GM12878 (cell line): ENCODE measurements at regions not wholly inside any gene's neighbourhood (a gene's known extent, or its start where the extent isn't known, plus 50 kb on each side); places are given as distances from the start of the nearest gene placed in this dataset.

Source experiments
- ATAC-seq: fragments of 200-7000 bp; cut with Tn5 transposase; 3 replicates; pipeline ENCODE4 v1.9.1; 2020; ENCODE audit warnings: mild to moderate bottlenecking, moderate library complexity
- BruUV-seq: library from RNA; stranded (reverse); fragments of 400-500 nt; replicated peaks from 2 replicates; lab custom pipeline; 2021; lab: Mats Ljungman, UMichigan
- CTCF ChIA-PET: fragments of 300-600 bp; sonication (Branson Sonifier 250); formaldehyde crosslinking; extraction: SDS; loops from one replicate; lab custom pipeline; 2021; ENCODE audit warnings: inconsistent platforms; lab: Yijun Ruan, JAX
- POLR2A ChIA-PET: fragments of 350-600 bp; formaldehyde crosslinking; extraction: SDS; loops from one replicate; lab custom pipeline; 2021; ENCODE audit warnings: inconsistent platforms; lab: Charles Lee
- RAD21 ChIA-PET: fragments of 300-600 bp; sonication (Branson Sonifier 250); formaldehyde crosslinking; loops from one replicate; lab custom pipeline; 2023; ENCODE audit warnings: antibody characterized with exemption; ENCODE audit not compliant: unreplicated experiment; lab: Charles Lee
- SMC1A ChIA-PET: fragments of 300-600 bp; sonication (Branson Sonifier 250); formaldehyde crosslinking; loops from one replicate; lab custom pipeline; 2023; ENCODE audit not compliant: unreplicated experiment, uncharacterized antibody; lab: Charles Lee
- DNase-seq: peaks from one replicate; pipeline ENCODE4 v3.0.0-alpha.2; 2011; ENCODE audit warnings: low read depth, low spot score
- FAIRE-seq: peaks from 3 replicates; lab custom pipeline; 2011; peaks lifted over from hg19 to GRCh38; lab: Jason Lieb, UNC
- H2AFZ ChIP-seq: 2 replicates; pipeline ENCODE4 v1.6.0; 2011; ENCODE audit warnings: low read depth, low read length, control low read depth; ENCODE audit not compliant: control insufficient read depth
- H3K27ac ChIP-seq: 2 replicates; pipeline ENCODE4 v1.5.1; 2011; ENCODE audit warnings: control low read depth; ENCODE audit not compliant: control insufficient read depth, insufficient read depth
- H3K27me3 ChIP-seq, 2 experiments: replicated peaks in 1 of 2; 2 replicates each; pipeline versions ENCODE4 v1.6.0 to v1.6.1; 2011; ENCODE audit warnings: low read length in 1 of 2; ENCODE audit not compliant: control insufficient read depth in 2 of 2, insufficient read depth in 2 of 2
- H3K36me3 ChIP-seq, 2 experiments: 2 replicates each; pipeline ENCODE4 v1.5.1; 2011; ENCODE audit warnings: low read length in 1 of 2; ENCODE audit not compliant: control insufficient read depth in 2 of 2, insufficient read depth in 2 of 2
- H3K4me1 ChIP-seq: 2 replicates; pipeline ENCODE4 v1.6.1; 2011; ENCODE audit warnings: mild to moderate bottlenecking, low read length, moderate library complexity, mixed read lengths; ENCODE audit not compliant: control insufficient read depth, insufficient read depth
- H3K4me2 ChIP-seq: 2 replicates; pipeline ENCODE4 v1.6.0; 2011; ENCODE audit warnings: control low read depth; ENCODE audit not compliant: control insufficient read depth, insufficient read depth
- H3K4me3 ChIP-seq: fragments of 200-600 bp; sonication (generic); 2 replicates; pipeline ENCODE4 v1.5.1; 2016
- H3K79me2 ChIP-seq: 2 replicates; pipeline ENCODE4 v1.6.0; 2011; ENCODE audit warnings: low read length; ENCODE audit not compliant: control insufficient read depth, insufficient read depth
- H3K9ac ChIP-seq: 2 replicates; pipeline ENCODE4 v1.8.0; 2011; ENCODE audit warnings: low read length, control low read depth, mixed read lengths; ENCODE audit not compliant: control insufficient read depth, insufficient read depth
- H3K9me3 ChIP-seq: replicated peaks from 3 replicates; pipeline ENCODE4 v1.5.1; 2011; ENCODE audit warnings: mild to moderate bottlenecking, low read length; ENCODE audit not compliant: control insufficient read depth, insufficient read depth
- H4K20me1 ChIP-seq: 2 replicates; pipeline ENCODE4 v1.6.0; 2011; ENCODE audit not compliant: control insufficient read depth, insufficient read depth
- BCLAF1 ChIP-seq: fragments of 450-650 bp; IDR thresholded peaks from 2 replicates; pipeline ENCODE4 v1.6.1; 2017; ENCODE audit warnings: antibody characterized with exemption, mild to moderate bottlenecking, moderate library complexity
- E2F4 ChIP-seq: IDR thresholded peaks from 2 replicates; pipeline ENCODE4 v1.6.1; 2012; ENCODE audit warnings: low read depth, low read length, improper control_type of control experiment
- NFYA ChIP-seq: IDR thresholded peaks from 2 replicates; pipeline ENCODE4 v1.6.1; 2011; ENCODE audit warnings: low read depth, mild to moderate bottlenecking, low read length, improper control_type of control experiment, borderline replicate concordance
- RB1 ChIP-seq: fragments of 450-650 bp; formaldehyde crosslinking; IDR thresholded peaks from 2 replicates; pipeline ENCODE4 v1.6.1; 2017; ENCODE audit warnings: mild to moderate bottlenecking, borderline replicate concordance
- SIX5 ChIP-seq: IDR thresholded peaks from 2 replicates; pipeline ENCODE4 v1.6.1; 2011; ENCODE audit warnings: mild to moderate bottlenecking, low read depth, low read length, moderate library complexity; ENCODE audit not compliant: severe bottlenecking
- SRF ChIP-seq, 2 experiments: IDR thresholded peaks; 2 replicates each; pipeline ENCODE4 v1.6.1; 2011; ENCODE audit warnings: low read depth in 2 of 2, low read length in 2 of 2, mild to moderate bottlenecking in 1 of 2, moderate library complexity in 1 of 2
- SUZ12 ChIP-seq: fragments of 200-600 bp; sonication (generic); IDR thresholded peaks from one replicate; pipeline ENCODE4 v1.6.1; 2018; ENCODE audit warnings: antibody characterized with exemption, mild to moderate bottlenecking; ENCODE audit not compliant: unreplicated experiment
- TARDBP ChIP-seq: IDR thresholded peaks from 2 replicates; pipeline ENCODE4 v1.6.1; 2016; ENCODE audit warnings: borderline replicate concordance
- WGBS: methylation state at CpG from one replicate; pipeline ENCODE4 v1.1.6; 2016; ENCODE audit warnings: low lambda C conversion rate; ENCODE audit not compliant: insufficient replicate concordance, insufficient coverage; ENCODE audit errors: missing lambda C conversion rate; 5-methylcytosine and 5-hydroxymethylcytosine counted together
- in situ Hi-C: fragments of 300-500 bp; cut with MboI; formaldehyde crosslinking; loops from 9 replicates; pipeline ENCODE4 v1.14.3; 2018; ENCODE audit warnings: mixed read lengths
- intact Hi-C: fragments of 100-400 bp; cut with micrococcal nuclease; formaldehyde crosslinking; loops from one replicate; pipeline ENCODE4 v1.14.2; 2022; ENCODE audit not compliant: unreplicated experiment
- TF ChIP-seq, protein P1 (sequence below): IDR thresholded peaks from 2 replicates; pipeline ENCODE4 v1.6.1; 2012; ENCODE audit warnings: low read depth, low read length, improper control_type of control experiment

DNA sequence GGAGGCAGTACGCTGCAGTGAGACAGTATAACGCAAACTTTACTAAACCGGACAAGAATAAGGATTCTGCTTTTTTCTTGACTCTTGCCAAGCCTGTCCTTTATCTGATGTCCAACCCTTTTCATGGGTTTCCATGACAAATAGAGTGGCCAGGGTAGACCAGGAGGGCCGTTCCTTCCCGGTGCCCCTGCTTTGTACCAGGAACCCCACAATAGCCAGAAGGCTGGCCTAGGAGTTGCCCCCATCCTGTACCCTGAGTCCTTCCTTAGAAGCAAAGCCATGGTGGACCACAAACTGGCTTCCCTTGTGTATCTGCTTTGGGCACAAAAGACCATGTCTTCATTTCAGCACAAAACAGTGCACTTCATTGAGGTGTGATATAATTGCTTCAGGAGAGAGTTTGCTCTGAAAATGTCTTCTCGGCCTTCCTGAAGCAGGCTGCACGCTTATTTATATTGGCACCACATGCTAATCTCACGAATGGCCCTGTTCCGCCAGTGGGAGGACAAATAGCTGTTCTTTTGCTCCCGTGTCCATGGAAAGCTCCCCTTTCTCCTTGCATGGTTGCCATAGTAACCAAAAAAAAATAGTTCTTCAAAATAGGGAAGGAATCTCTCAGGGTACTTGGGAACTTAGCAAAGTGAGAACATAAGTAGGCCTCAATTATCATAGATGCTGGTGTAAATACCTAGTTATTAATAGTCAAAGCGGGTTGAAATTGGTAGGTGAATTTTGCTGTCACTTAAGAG lies 222.1 kb downstream of the ZIC5 start:
- Histone ChIP-seq H3K4me3 (no peak overlapping the region), H4K20me1 (no peaks in the 10 kb centered on the region), H3K9me3 (no peaks in the 10 kb centered on the region), H3K4me1 (no peaks in the 10 kb centered on the region), H3K27me3 (no peaks in the 10 kb centered on the region), H3K27ac (no peak overlapping the region), H3K9ac (no peak overlapping the region), H2AFZ (no peak overlapping the region), H3K79me2 (no peaks in the 10 kb centered on the region), H3K4me2 (no peak overlapping the region), H3K36me3 (no peaks in the 10 kb centered on the region)
- FAIRE-seq (no peak), ATAC-seq (no peak), DNase-seq (no peak)
- intact Hi-C loops = no loop called here
- WGBS = 78% methylated on average over 11 of the region's 11 CpGs
- BruUV-seq = no TSS peak
- ChIA-PET POLR2A (no interaction called here), SMC1A (no interaction called here), CTCF (no interaction called here), RAD21 (no interaction called here)
- in situ Hi-C loops = no loop called here
- TF ChIP-seq SUZ12 (no peak), SRF (IDR thresholded peaks at IDR 0.05; ENCODE audit: low read depth in 2 of 2, low read length in 2 of 2) (no peak), NFYA (no peak), BCLAF1 (no peak), SIX5 (no peak), E2F4 (no peak), TARDBP (no peak), RB1 (no peak)
- TF ChIP-seq, protein P1, sequence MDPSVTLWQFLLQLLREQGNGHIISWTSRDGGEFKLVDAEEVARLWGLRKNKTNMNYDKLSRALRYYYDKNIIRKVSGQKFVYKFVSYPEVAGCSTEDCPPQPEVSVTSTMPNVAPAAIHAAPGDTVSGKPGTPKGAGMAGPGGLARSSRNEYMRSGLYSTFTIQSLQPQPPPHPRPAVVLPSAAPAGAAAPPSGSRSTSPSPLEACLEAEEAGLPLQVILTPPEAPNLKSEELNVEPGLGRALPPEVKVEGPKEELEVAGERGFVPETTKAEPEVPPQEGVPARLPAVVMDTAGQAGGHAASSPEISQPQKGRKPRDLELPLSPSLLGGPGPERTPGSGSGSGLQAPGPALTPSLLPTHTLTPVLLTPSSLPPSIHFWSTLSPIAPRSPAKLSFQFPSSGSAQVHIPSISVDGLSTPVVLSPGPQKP = no peak
